ENCODE measurements at regions not wholly inside any gene's neighbourhood (a gene's known extent, or its start where the extent isn't known, plus 50 kb on each side); places are given as distances from the start of the nearest gene placed in this dataset.
"Not testable (repeated sequence)": the region's sequence is repeated elsewhere in the genome, so short reads cannot be mapped to it uniquely, and the experiment has no call there.

GRCh38 chr3:64438066-64438465 lies 212.8 kb upstream of the PRICKLE2 start:
- no peak for DNase-seq (ENCODE audit: low read depth in 2 of 2)

GRCh38 chr3:64437131-64437530 lies 211.9 kb upstream of the PRICKLE2 start:
- DNase-seq (ENCODE audit: low read depth in 2 of 2) = no peak

GRCh38 chr3:64435023-64435422 lies 209.8 kb upstream of the PRICKLE2 start:
- DNase-seq (ENCODE audit: low read depth in 2 of 2) = not testable (repeated sequence)

GRCh38 chr3:64432870-64433269 lies 207.6 kb upstream of the PRICKLE2 start:
- no peak for DNase-seq (ENCODE audit: low read depth in 2 of 2)

GRCh38 chr3:64431526-64432091 lies 206.3 kb upstream of the PRICKLE2 start:
- no peak for DNase-seq (ENCODE audit: low read depth in 2 of 2)

GRCh38 chr3:64427671-64428070 lies 202.4 kb upstream of the PRICKLE2 start:
- DNase-seq (ENCODE audit: low read depth in 2 of 2) = no peak

GRCh38 chr3:64426551-64426950 lies 201.3 kb upstream of the PRICKLE2 start:
- DNase-seq (ENCODE audit: low read depth in 2 of 2) = no peak

GRCh38 chr3:64422932-64423331 lies 197.7 kb upstream of the PRICKLE2 start:
- no peak for DNase-seq (ENCODE audit: low read depth in 2 of 2)

- no peak for DNase-seq (ENCODE audit: low read depth in 2 of 2)
Observed at GRCh38 chr3:64422192-64422591, 196.9 kb upstream of the PRICKLE2 start.

GRCh38 chr3:64417816-64418215 lies 192.6 kb upstream of the PRICKLE2 start:
- DNase-seq (ENCODE audit: low read depth in 2 of 2) = no peak

- no peak for DNase-seq (ENCODE audit: low read depth in 2 of 2)
Observed at GRCh38 chr3:64414043-64414442, 188.8 kb upstream of the PRICKLE2 start.

GRCh38 chr3:64411101-64411500 lies 185.8 kb upstream of the PRICKLE2 start:
- no peak for DNase-seq (ENCODE audit: low read depth in 2 of 2)

- DNase-seq (ENCODE audit: low read depth in 2 of 2) = no peak
Observed at GRCh38 chr3:64410226-64410625, 185.0 kb upstream of the PRICKLE2 start.

GRCh38 chr3:64408770-64409169 lies 183.5 kb upstream of the PRICKLE2 start:
- DNase-seq (ENCODE audit: low read depth in 2 of 2) = peak in 1 of 2 donors; percentile 6

GRCh38 chr3:64406271-64406670 lies 181.0 kb upstream of the PRICKLE2 start:
- no peak for DNase-seq (ENCODE audit: low read depth in 2 of 2)

GRCh38 chr3:64405211-64405835 lies 180.1 kb upstream of the PRICKLE2 start:
- DNase-seq (ENCODE audit: low read depth in 2 of 2) = no peak

- DNase-seq (ENCODE audit: low read depth in 2 of 2) = no peak
Observed at GRCh38 chr3:64400706-64401105, 175.4 kb upstream of the PRICKLE2 start.

GRCh38 chr3:64399205-64399800 lies 174.0 kb upstream of the PRICKLE2 start:
- DNase-seq (ENCODE audit: low read depth in 2 of 2) = peak; percentile 42 to 57

GRCh38 chr3:64398476-64398875 lies 173.2 kb upstream of the PRICKLE2 start:
- no peak for DNase-seq (ENCODE audit: low read depth in 2 of 2)

- DNase-seq (ENCODE audit: low read depth in 2 of 2) = no peak
Observed at GRCh38 chr3:64398006-64398405, 172.7 kb upstream of the PRICKLE2 start.

GRCh38 chr3:64397573-64397972 lies 172.3 kb upstream of the PRICKLE2 start:
- DNase-seq (ENCODE audit: low read depth in 2 of 2) = no peak

- DNase-seq (ENCODE audit: low read depth in 2 of 2) = no peak
Observed at GRCh38 chr3:64395490-64395889, 170.2 kb upstream of the PRICKLE2 start.

GRCh38 chr3:64393193-64393592 lies 167.9 kb upstream of the PRICKLE2 start:
- DNase-seq (ENCODE audit: low read depth in 2 of 2) = no peak
